ENCODE measurements at regions not wholly inside any gene's neighbourhood (a gene's known extent, or its start where the extent isn't known, plus 50 kb on each side); places are given as distances from the start of the nearest gene placed in this dataset.

DNA sequence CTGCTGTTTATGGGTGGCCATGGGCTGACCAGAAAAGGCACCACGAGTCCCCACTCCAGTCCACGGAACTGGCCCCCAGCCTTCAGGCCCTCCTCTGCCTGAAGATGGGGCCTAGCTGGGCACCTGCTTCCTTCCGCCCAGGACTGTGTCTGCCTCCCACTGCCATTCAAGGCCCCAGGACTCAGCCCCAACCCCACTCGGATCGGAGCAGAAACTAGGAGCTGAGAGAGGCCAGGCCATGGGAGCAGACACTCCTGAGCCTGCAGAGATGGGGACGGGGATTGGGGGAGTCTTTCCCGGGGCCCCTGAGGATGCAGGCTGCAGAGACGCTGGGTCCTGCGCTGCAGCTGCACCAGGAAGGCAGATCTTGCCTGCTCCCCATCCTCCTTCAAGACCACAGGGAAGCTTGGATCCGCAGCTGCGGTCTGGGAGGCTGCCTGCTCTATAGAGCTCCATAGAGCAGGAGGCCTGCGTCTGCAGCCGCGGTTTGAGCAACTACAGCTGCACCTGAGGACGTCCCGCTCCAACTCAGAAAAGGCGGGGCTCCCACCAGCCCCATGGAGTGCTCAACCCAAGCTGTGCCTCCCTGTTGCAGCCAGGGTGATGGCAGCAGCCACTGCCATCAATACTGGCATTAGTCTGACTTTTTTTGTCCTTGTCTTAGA lies 383.9 kb upstream of the TMCO5A start:
- ChIA-PET POLR2A (no interaction called here), CTCF (no interaction called here)

GRCh38 chr15:37572401-37572800 lies 362.0 kb upstream of the TMCO5A start:
- ChIA-PET POLR2A (no interaction called here), CTCF (no interaction called here)

DNA sequence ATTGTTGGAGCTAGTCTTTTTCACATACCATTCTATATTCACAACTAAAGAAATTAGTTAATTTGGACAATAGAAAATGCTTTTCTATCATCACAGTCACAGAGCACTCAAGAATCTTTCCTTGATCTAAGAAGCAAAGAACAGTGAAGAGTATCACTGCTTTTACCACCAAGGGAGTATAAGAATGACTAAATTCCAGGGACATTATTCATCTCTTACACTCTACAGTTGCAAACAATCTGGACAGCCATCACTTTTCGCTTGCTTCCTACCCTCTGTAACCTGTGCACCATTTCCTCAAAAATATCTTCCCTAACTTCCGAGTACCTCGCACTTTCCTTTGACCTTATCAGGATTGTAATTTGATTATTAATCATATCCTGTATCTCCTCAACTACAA lies 359.5 kb upstream of the TMCO5A start:
- ChIA-PET CTCF (no interaction called here), POLR2A (no interaction called here)

- CTCF ChIA-PET: no interaction called here
Measured at GRCh38 chr15:37576952-37577351, 357.5 kb upstream of the TMCO5A start.

GRCh38 chr15:37581866-37582532 lies 352.4 kb upstream of the TMCO5A start:
- ChIA-PET CTCF (no interaction called here), POLR2A (no interaction called here)

More at GRCh38 chr15:37576952-37577351, 357.5 kb upstream of the TMCO5A start:
- POLR2A ChIA-PET: no interaction called here

- ChIA-PET CTCF (no interaction called here), POLR2A (no interaction called here)
Measured at GRCh38 chr15:37582852-37583251, 351.6 kb upstream of the TMCO5A start.

GRCh38 chr15:37586011-37586583 lies 348.3 kb upstream of the TMCO5A start:
- POLR2A ChIA-PET: no interaction called here
- CTCF ChIA-PET: no interaction called here

DNA sequence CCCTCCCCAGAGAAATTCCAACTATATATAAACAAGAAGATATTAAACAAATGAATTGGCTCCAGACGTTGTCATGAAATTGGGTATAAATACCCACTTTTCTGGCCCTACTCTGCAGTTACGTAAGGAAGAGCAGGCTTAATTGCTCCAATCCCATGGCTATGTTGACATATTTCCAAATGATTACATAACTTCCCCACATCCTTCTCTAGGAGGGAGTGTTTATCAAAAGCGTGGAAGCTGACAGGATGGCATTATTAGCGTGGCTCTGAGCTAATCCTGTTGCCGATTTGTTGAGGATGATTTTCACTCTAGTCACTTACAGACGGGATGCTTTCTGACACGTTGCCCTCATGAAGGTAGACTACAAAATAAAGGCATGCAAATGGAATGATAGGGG lies 347.5 kb upstream of the TMCO5A start:
- POLR2A ChIA-PET: no interaction called here

DNA sequence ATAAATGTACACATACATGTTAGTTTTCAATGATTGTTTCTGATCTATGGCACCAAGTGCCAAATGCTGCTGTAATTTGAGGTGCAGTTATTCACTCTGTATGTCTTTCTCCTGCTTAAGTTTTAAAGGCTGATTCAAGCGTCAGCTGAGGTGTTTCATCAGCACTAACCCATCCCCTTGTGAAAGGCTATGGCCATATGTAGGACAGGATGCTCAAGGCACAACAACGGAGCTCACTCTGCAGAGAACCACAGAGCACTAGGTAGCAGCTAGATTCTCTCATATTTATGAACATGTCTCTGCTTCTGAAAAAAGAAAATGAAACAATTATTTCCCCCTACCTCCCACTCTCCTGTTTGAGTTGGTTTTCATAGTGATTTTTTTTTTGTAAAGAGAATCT lies 340.0 kb upstream of the TMCO5A start:
- CTCF ChIA-PET: no interaction called here
- POLR2A ChIA-PET: no interaction called here

More for the DNA sequence above, 347.5 kb upstream of the TMCO5A start:
- CTCF ChIA-PET: no interaction called here

DNA sequence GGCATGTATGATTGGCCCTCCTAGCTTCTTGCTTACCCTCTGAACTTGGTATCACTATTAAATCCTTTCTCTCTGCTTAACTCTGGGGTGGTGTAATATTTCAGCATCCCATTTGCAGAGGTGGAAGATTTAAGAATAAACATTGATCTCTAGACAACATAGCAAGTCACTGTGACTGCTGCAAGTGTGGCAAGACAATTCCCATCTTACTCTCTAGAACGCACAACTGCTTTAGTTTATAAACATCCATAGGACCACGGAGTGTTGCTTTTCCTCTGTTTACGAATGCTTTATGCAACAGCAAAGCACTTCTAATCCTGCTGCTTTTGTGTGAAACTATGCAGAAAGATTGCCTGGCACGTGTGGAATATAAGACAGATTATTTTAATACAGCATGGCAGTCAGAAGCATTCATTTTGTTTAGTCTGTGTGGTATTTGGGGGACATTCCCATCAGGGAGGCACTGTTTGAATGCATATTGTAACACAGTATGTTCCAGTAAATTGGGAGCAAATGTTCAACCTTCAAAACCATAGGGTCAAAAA lies 338.9 kb upstream of the TMCO5A start:
- ChIA-PET CTCF (no interaction called here), POLR2A (no interaction called here)

DNA sequence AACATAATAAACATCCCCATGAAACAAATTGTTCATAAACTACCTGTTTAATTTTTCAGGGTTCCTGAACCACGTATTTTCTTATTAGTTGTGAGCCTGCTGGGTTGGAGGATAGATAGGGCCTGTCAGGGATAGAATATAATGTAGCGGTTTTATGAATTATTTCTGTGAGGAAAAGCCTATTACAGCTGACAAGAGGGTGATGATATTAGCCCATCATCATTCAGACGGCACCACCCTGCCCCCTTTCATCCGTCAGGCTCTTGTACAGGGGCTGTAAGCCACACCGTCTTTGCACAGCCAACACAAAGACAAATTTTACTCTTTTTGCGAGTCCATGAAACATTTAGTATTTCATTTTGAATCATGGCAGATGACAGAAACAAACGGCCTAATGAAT lies 335.3 kb upstream of the TMCO5A start:
- ChIA-PET CTCF (no interaction called here), POLR2A (no interaction called here)

DNA sequence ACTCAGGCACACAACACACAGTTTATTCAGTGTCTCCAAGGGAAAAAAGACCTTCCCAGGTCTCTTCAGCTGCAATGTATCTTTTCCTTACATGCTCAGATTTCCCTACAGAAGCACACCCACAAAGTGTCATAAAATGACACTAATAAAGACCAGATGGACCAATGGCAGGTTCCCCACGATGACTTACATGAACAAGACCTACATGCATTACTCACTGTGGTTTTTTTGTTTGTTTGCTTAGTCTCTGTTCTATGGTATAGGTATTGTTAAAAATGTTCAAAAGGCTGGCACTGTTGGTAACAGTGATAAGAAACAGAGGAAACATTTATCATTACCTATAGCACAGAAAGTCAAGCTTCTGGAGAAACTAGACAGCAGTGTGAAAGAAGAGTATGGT lies 318.2 kb upstream of the TMCO5A start:
- POLR2A ChIA-PET: no interaction called here
- CTCF ChIA-PET: no interaction called here

GRCh38 chr15:37618353-37618752 lies 316.1 kb upstream of the TMCO5A start:
- ChIA-PET CTCF (no interaction called here), POLR2A (no interaction called here)

DNA sequence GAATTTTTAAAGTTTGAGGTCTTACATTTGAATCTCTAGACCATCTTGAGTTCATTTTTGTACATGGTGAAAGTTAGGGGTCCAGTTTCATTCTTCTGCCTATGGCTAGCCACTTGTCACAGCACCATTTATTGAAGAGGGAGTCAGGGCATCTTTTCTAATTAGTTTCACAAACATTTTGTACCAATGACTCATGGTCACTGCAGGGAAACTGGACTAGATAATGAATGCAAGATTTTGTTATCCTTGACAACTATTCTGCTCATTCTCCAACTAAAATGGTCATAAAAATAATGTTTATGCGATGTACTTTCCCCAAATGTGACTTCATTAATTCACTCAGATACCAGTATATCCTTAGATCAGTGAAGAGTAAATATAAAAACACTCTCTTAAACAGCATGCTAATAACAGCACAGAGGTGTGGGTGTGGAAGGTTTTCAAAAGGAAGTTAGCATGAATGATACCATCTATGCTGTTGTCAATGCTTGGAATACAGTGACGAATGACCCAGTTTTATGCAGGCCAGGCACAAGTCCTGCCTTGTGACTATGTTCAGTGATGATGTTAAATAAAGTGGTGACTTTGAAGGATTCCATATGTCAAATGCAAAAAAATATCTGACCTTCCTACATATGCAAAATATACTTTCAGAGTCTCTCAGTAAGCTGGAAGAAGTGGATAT lies 314.9 kb upstream of the TMCO5A start:
- ChIA-PET POLR2A (no interaction called here), CTCF (no interaction called here)

DNA sequence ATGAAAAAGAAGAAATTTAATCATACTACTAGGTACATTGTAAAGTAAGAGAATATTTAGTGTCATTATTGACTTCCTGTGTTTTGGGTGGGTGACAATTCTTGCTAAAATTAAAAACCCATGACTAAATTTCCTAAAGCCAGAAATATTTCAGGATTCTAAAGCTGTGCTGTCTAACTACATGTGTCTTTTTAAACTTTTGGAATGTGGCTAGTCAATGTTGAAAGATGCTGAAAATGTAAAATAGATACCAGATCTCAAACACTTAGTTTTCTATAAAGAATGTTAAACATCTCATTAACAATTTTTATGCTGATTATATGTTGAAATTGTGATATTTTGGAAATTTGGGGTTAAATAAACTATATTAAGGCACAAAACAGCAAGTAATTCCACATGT lies 308.9 kb upstream of the TMCO5A start:
- ChIA-PET POLR2A (no interaction called here), CTCF (no interaction called here)

DNA sequence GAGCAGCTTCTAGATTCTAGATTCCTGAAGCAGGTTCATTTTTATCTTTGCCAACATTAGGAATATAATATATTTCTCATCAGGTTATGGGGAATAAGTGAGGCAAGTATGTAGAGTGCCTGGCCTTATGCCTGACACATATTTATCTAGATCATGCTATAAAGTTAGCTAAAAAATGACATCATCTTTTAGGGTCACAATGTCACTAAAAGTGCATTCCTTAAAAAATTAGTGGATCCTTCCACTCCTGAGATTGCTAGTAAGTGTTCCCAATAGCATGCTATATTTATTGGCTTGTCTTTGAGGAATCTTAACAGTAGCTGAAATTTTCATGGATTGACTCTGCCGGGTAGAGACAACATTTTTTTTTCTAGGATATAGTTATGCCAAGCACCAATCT lies 305.9 kb upstream of the TMCO5A start:
- ChIA-PET POLR2A (no interaction called here), CTCF (no interaction called here)

DNA sequence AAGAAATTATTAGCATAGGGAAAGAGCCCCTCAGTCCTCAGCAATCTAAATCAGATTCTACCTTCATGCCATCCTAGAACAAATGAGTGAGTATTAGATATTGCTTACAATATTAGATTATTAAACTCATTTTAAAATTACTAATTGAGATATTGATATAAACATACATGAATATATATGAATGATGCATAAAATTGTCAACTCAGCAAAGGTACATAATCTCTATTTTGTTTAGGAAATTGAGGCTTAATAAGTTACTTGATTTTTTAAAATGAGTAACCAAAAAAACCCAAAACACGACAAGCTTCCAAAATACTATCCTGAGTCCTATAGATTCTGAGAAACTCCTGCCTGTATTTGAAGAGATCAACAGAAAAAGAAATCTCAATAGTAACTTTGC lies 297.7 kb upstream of the TMCO5A start:
- CTCF ChIA-PET: no interaction called here

GRCh38 chr15:37638116-37638515 lies 296.3 kb upstream of the TMCO5A start:
- POLR2A ChIA-PET: no interaction called here
- CTCF ChIA-PET: no interaction called here

More for the DNA sequence above, 297.7 kb upstream of the TMCO5A start:
- POLR2A ChIA-PET: no interaction called here

- ChIA-PET POLR2A (no interaction called here), CTCF (no interaction called here)
Measured at GRCh38 chr15:37638691-37639090, 295.7 kb upstream of the TMCO5A start.

DNA sequence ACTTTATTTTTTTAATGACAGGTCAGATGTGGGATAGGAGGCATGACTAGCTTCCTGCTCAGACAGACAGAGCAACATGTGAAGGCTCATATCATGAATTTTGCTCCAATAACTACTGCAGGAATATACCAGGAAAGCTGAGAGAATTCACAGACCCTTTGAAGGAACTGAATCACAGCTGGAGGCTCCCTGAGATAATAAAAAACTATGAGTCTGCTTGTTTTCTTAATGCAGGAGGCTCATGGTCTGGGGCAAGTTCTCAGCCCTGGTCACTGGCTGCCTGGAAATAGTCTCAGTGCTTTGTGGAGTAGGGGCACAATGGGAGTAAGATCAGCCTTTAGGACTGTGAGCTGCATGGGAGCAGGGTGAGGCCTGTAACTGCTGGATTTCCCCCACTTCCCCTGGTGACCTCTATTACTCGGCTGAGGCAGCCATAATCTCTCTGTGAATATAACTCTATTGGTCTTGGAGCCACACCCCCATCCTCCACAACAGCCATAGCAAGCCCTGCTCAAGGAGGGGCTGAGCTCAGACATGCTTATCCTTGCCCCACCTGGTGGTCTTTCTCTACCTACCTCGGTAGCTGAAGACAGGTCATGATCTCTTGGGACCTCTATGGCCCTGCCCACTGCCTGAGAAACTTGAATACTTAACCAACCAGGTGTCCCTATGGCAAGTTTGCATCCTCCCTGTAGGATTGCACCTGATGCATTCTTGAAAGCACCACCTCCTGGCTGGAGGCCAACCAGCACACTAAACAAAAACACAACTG lies 281.6 kb upstream of the TMCO5A start:
- ChIA-PET POLR2A (no interaction called here), CTCF (no interaction called here)

Data from activated CD8-positive, alpha-beta memory T cell treated with anti-CD3 and anti-CD28 coated beads for 36 hours (primary cell).